ENCODE measurements at regions not wholly inside any gene's neighbourhood (a gene's known extent, or its start where the extent isn't known, plus 50 kb on each side); places are given as distances from the start of the nearest gene placed in this dataset.

GRCh38 chr10:31100662-31101061, 69.0 kb upstream of the ZNF438 start:
- Histone ChIP-seq H3K36me3 (ENCODE audit: control insufficient read depth, insufficient read depth, low read length) (no peaks in the 10 kb centered on the region), H3K4me3 (ENCODE audit: low read depth, low read length) (no peak overlapping the region), H3K27ac (ENCODE audit: low read depth, low read length) (no peak overlapping the region), H3K9me3 (ENCODE audit: control insufficient read depth, insufficient read depth, low read length) (no peaks in the 10 kb centered on the region), H3K27me3 (ENCODE audit: control insufficient read depth, insufficient read depth, low read length) (no peaks in the 10 kb centered on the region), H3K4me1 (ENCODE audit: control insufficient read depth, insufficient read depth, low read length) (peaks cover 4% of the 10 kb centered on the region; the same call in 1 of the 2 replicates), H3K9ac (ENCODE audit: low read depth, low read length) (no peak overlapping the region)

- H3K9me3 ChIP-seq (ENCODE audit: control insufficient read depth, insufficient read depth, low read length) = no peaks in the 10 kb centered on the region
- H3K27me3 ChIP-seq (ENCODE audit: control insufficient read depth, insufficient read depth, low read length) = no peaks in the 10 kb centered on the region
- H3K4me3 ChIP-seq (ENCODE audit: low read depth, low read length) = no peak overlapping the region
- no peaks in the 10 kb centered on the region for H3K36me3 ChIP-seq (ENCODE audit: control insufficient read depth, insufficient read depth, low read length)
- H3K9ac ChIP-seq (ENCODE audit: low read depth, low read length) = no peak overlapping the region
- peaks cover 8% of the 10 kb centered on the region; the same call in 1 of the 2 replicates for H3K4me1 ChIP-seq (ENCODE audit: control insufficient read depth, insufficient read depth, low read length)
- no peak overlapping the region for H3K27ac ChIP-seq (ENCODE audit: low read depth, low read length)
These were observed 69.5 kb upstream of the ZNF438 start for GRCh38 chr10:31101123-31101522.

DNA sequence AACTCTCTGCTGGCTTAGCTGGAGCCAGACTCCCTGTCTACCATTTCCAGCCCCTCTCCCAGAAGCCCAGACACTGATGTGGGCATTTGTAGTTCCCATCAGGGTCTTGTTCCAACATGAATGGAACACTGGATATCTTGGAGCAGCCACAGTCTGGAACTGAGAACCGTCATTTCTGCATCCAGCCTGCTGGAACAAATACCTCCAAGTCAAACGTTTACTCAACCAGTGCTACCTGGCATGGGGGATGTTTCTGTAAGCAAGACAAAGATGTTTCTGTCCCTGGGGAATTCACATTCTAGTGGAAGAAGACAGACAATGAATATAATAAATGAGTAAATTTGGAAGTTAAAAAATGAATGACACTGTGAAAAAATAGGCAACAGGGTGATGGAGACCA, 70.8 kb upstream of the ZNF438 start:
- no peak overlapping the region for H3K4me3 ChIP-seq (ENCODE audit: low read depth, low read length)
- no peaks in the 10 kb centered on the region for H3K27me3 ChIP-seq (ENCODE audit: control insufficient read depth, insufficient read depth, low read length)
- no peak overlapping the region for H3K27ac ChIP-seq (ENCODE audit: low read depth, low read length)
- peaks cover 8% of the 10 kb centered on the region; the same call in 1 of the 2 replicates for H3K4me1 ChIP-seq (ENCODE audit: control insufficient read depth, insufficient read depth, low read length)
- no peaks in the 10 kb centered on the region for H3K36me3 ChIP-seq (ENCODE audit: control insufficient read depth, insufficient read depth, low read length)
- H3K9me3 ChIP-seq (ENCODE audit: control insufficient read depth, insufficient read depth, low read length) = no peaks in the 10 kb centered on the region
- no peak overlapping the region for H3K9ac ChIP-seq (ENCODE audit: low read depth, low read length)

GRCh38 chr10:31103112-31103511, 71.4 kb upstream of the ZNF438 start:
- no peak overlapping the region for H3K27ac ChIP-seq (ENCODE audit: low read depth, low read length)
- H3K9ac ChIP-seq (ENCODE audit: low read depth, low read length) = no peak overlapping the region

DNA sequence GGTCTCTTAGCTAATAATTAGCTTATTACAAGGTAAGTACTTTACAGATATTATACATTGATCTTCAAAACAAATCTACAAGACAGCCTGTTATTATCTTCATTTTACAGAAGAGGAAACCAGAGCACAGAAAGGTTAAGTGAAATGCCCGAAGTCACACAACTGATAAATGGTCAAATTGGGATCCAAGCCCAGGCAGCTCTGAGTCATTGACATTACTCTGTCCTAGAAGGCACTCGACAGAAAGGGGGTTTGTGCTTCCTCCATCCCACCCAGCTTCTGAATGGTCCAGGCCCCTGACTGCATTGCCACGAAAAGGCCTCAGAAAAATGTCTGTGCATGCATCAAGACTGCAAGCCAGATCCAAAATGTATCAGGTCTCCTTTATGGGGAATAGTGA, 81.3 kb upstream of the ZNF438 start:
- H3K36me3 ChIP-seq (ENCODE audit: control insufficient read depth, insufficient read depth, low read length) = no peaks in the 10 kb centered on the region
- H3K4me3 ChIP-seq (ENCODE audit: low read depth, low read length) = no peak overlapping the region
- H3K4me1 ChIP-seq (ENCODE audit: control insufficient read depth, insufficient read depth, low read length) = no peaks in the 10 kb centered on the region
- H3K9me3 ChIP-seq (ENCODE audit: control insufficient read depth, insufficient read depth, low read length) = peaks cover 3% of the 10 kb centered on the region; the same call in 1 of the 2 replicates
- H3K9ac ChIP-seq (ENCODE audit: low read depth, low read length) = no peak overlapping the region
- H3K27me3 ChIP-seq (ENCODE audit: control insufficient read depth, insufficient read depth, low read length) = no peaks in the 10 kb centered on the region
- no peak overlapping the region for H3K27ac ChIP-seq (ENCODE audit: low read depth, low read length)

More at GRCh38 chr10:31103112-31103511, 71.4 kb upstream of the ZNF438 start:
- peaks cover 8% of the 10 kb centered on the region; the same call in 1 of the 2 replicates for H3K4me1 ChIP-seq (ENCODE audit: control insufficient read depth, insufficient read depth, low read length)
- H3K4me3 ChIP-seq (ENCODE audit: low read depth, low read length) = no peak overlapping the region
- H3K9me3 ChIP-seq (ENCODE audit: control insufficient read depth, insufficient read depth, low read length) = no peaks in the 10 kb centered on the region
- no peaks in the 10 kb centered on the region for H3K36me3 ChIP-seq (ENCODE audit: control insufficient read depth, insufficient read depth, low read length)
- no peaks in the 10 kb centered on the region for H3K27me3 ChIP-seq (ENCODE audit: control insufficient read depth, insufficient read depth, low read length)

- no peaks in the 10 kb centered on the region for H3K36me3 ChIP-seq (ENCODE audit: control insufficient read depth, insufficient read depth, low read length)
- no peaks in the 10 kb centered on the region for H3K4me1 ChIP-seq (ENCODE audit: control insufficient read depth, insufficient read depth, low read length)
- H3K27me3 ChIP-seq (ENCODE audit: control insufficient read depth, insufficient read depth, low read length) = no peaks in the 10 kb centered on the region
- H3K9me3 ChIP-seq (ENCODE audit: control insufficient read depth, insufficient read depth, low read length) = peaks cover 3% of the 10 kb centered on the region; the same call in 1 of the 2 replicates
- H3K4me3 ChIP-seq (ENCODE audit: low read depth, low read length) = no peak overlapping the region
- H3K27ac ChIP-seq (ENCODE audit: low read depth, low read length) = no peak overlapping the region
- no peak overlapping the region for H3K9ac ChIP-seq (ENCODE audit: low read depth, low read length)
These were observed 84.6 kb upstream of the ZNF438 start for GRCh38 chr10:31116226-31116625.

DNA sequence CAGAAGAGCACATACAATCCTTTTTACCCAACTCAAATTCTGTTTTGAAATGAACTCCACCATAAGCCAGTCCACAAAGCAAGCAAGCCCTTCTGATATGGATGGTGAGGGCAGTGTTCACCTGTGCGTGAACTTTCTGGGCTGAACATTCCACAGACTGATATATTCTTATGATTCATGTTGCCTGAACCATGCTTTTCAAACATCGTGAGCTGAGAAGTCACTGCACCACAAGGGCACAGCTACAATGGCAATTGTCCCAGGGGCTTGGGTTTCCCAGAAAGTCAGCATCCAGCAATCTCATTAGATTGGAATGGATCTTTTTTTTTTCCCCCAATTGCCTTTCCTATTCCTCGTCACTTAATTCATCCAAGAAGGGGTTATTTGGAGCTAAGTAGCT, 86.9 kb upstream of the ZNF438 start:
- Histone ChIP-seq H3K27me3 (ENCODE audit: control insufficient read depth, insufficient read depth, low read length) (no peaks in the 10 kb centered on the region), H3K36me3 (ENCODE audit: control insufficient read depth, insufficient read depth, low read length) (no peaks in the 10 kb centered on the region), H3K9me3 (ENCODE audit: control insufficient read depth, insufficient read depth, low read length) (no peaks in the 10 kb centered on the region), H3K4me1 (ENCODE audit: control insufficient read depth, insufficient read depth, low read length) (no peaks in the 10 kb centered on the region), H3K27ac (ENCODE audit: low read depth, low read length) (no peak overlapping the region), H3K4me3 (ENCODE audit: low read depth, low read length) (no peak overlapping the region), H3K9ac (ENCODE audit: low read depth, low read length) (no peak overlapping the region)

GRCh38 chr10:31120392-31120791, 88.7 kb upstream of the ZNF438 start:
- H3K9me3 ChIP-seq (ENCODE audit: control insufficient read depth, insufficient read depth, low read length) = no peaks in the 10 kb centered on the region

GRCh38 chr10:31120961-31121685, 89.5 kb upstream of the ZNF438 start:
- no peaks in the 10 kb centered on the region for H3K36me3 ChIP-seq (ENCODE audit: control insufficient read depth, insufficient read depth, low read length)
- H3K4me1 ChIP-seq (ENCODE audit: control insufficient read depth, insufficient read depth, low read length) = no peaks in the 10 kb centered on the region

More at GRCh38 chr10:31120392-31120791, 88.7 kb upstream of the ZNF438 start:
- no peak overlapping the region for H3K9ac ChIP-seq (ENCODE audit: low read depth, low read length)
- H3K36me3 ChIP-seq (ENCODE audit: control insufficient read depth, insufficient read depth, low read length) = no peaks in the 10 kb centered on the region
- no peaks in the 10 kb centered on the region for H3K4me1 ChIP-seq (ENCODE audit: control insufficient read depth, insufficient read depth, low read length)
- H3K4me3 ChIP-seq (ENCODE audit: low read depth, low read length) = no peak overlapping the region
- no peaks in the 10 kb centered on the region for H3K27me3 ChIP-seq (ENCODE audit: control insufficient read depth, insufficient read depth, low read length)
- no peak overlapping the region for H3K27ac ChIP-seq (ENCODE audit: low read depth, low read length)

GRCh38 chr10:31121757-31122577, 90.3 kb upstream of the ZNF438 start:
- Histone ChIP-seq H3K9me3 (ENCODE audit: control insufficient read depth, insufficient read depth, low read length) (no peaks in the 10 kb centered on the region), H3K4me3 (ENCODE audit: low read depth, low read length) (no peak overlapping the region), H3K36me3 (ENCODE audit: control insufficient read depth, insufficient read depth, low read length) (no peaks in the 10 kb centered on the region), H3K27me3 (ENCODE audit: control insufficient read depth, insufficient read depth, low read length) (no peaks in the 10 kb centered on the region), H3K27ac (ENCODE audit: low read depth, low read length) (no peak overlapping the region), H3K9ac (ENCODE audit: low read depth, low read length) (no peak overlapping the region), H3K4me1 (ENCODE audit: control insufficient read depth, insufficient read depth, low read length) (no peaks in the 10 kb centered on the region)

More at GRCh38 chr10:31120961-31121685, 89.5 kb upstream of the ZNF438 start:
- H3K9me3 ChIP-seq (ENCODE audit: control insufficient read depth, insufficient read depth, low read length) = no peaks in the 10 kb centered on the region
- H3K27ac ChIP-seq (ENCODE audit: low read depth, low read length) = no peak overlapping the region
- no peak overlapping the region for H3K4me3 ChIP-seq (ENCODE audit: low read depth, low read length)
- no peak overlapping the region for H3K9ac ChIP-seq (ENCODE audit: low read depth, low read length)
- H3K27me3 ChIP-seq (ENCODE audit: control insufficient read depth, insufficient read depth, low read length) = no peaks in the 10 kb centered on the region

DNA sequence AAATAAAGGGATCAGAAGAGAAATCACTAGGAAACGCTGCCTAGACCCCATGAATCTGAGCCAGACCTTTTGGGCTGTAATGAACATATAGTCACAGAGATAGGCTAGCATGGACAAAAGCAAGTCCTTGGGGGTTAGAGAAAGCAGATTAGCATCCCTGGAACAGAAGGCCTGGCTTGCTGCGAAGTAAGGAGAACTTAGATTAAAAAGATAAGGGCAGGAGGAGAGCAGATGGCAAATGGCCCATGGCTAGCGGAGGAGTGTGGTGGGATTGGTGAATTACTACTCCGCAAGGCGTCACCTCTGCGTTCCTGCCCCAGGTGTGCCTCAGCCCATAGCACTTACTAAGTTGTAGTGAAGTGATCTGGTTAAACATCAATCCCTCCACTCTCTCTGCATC, 92.3 kb upstream of the ZNF438 start:
- Histone ChIP-seq H3K27ac (ENCODE audit: low read depth, low read length) (no peak overlapping the region), H3K4me1 (ENCODE audit: control insufficient read depth, insufficient read depth, low read length) (peaks cover under 1% of the 10 kb centered on the region; the same call in 1 of the 2 replicates), H3K4me3 (ENCODE audit: low read depth, low read length) (no peak overlapping the region), H3K27me3 (ENCODE audit: control insufficient read depth, insufficient read depth, low read length) (no peaks in the 10 kb centered on the region), H3K36me3 (ENCODE audit: control insufficient read depth, insufficient read depth, low read length) (no peaks in the 10 kb centered on the region), H3K9ac (ENCODE audit: low read depth, low read length) (no peak overlapping the region), H3K9me3 (ENCODE audit: control insufficient read depth, insufficient read depth, low read length) (no peaks in the 10 kb centered on the region)
